Activated T-cell treated with anti-CD3 and anti-CD28 coated beads, Interleukin-2, amount 50 U/mL, for 72 hours (primary cell): ENCODE measurements at regions not wholly inside any gene's neighbourhood (a gene's known extent, or its start where the extent isn't known, plus 50 kb on each side); places are given as distances from the start of the nearest gene placed in this dataset.
"Not testable (repeated sequence)": the region's sequence is repeated elsewhere in the genome, so short reads cannot be mapped to it uniquely, and the experiment has no call there.

Experiments used
- ATAC-seq, 2 donors: fragments of 150-1000 bp; cut with Tn5 transposase; replicated peaks in 1 of 2; 2 replicates each; pipeline ENCODE4 v1.10.0; 2021; ENCODE audit warnings: moderate library complexity in 2 of 2, mild to moderate bottlenecking in 1 of 2
- DNase-seq, 2 donors: peaks; one replicate each; pipeline ENCODE4 v3.0.0; 2021 to 2022; ENCODE audit warnings: mixed read lengths in 1 of 2
- H3K27ac Mint-ChIP-seq: one replicate; pipeline ENCODE4 v1.8.0; 2022; ENCODE audit warnings: mild to moderate bottlenecking, moderate library complexity, mixed read lengths
- H3K27me3 Mint-ChIP-seq: one replicate; pipeline ENCODE4 v1.8.0; 2022; ENCODE audit warnings: low read depth, mixed read lengths
- H3K36me3 Mint-ChIP-seq, 2 donors: one replicate each; pipeline ENCODE4 v1.8.0; 2022; ENCODE audit warnings: mixed read lengths in 2 of 2, mild to moderate bottlenecking in 1 of 2; ENCODE audit not compliant: insufficient read depth in 2 of 2
- H3K4me1 Mint-ChIP-seq: one replicate; pipeline ENCODE4 v1.8.0; 2022; ENCODE audit warnings: low read depth, mixed read lengths
- H3K4me3 Mint-ChIP-seq, 2 donors: one replicate each; pipeline ENCODE4 v1.8.0; 2022; ENCODE audit warnings: mild to moderate bottlenecking in 2 of 2, mixed read lengths in 2 of 2, moderate library complexity in 2 of 2
- H3K9me3 Mint-ChIP-seq, 2 donors: one replicate each; pipeline ENCODE4 v1.8.0; 2022; ENCODE audit warnings: mixed read lengths in 2 of 2

DNA sequence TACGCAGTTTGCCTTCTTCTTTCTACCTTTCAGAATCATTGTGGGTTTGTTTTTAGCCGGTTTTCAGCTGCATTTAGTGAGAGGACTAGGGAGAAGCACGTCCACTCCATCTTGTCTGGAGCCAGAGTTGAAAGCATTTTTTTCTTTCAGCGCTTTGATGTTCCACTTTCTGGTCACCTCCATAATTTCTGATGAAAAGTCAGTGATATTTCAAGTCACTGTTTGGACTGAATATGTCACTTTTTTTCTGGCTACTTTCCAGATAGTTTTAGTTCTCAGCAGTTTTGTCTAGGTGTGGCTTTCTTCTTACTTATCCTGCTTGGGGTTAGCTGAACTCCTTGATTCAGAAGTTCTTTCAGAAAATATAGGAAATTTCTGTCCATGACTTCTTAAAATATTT lies 123.9 kb upstream of the IER5L start:
- DNase-seq (no peak), ATAC-seq (no peak)
- peaks cover 6% of the 10 kb centered on the region for H3K27me3 Mint-ChIP-seq
- H3K9me3 Mint-ChIP-seq: peaks cover 2 to 4% of the 10 kb centered on the region in 2 donors
- no peak overlapping the region for H3K4me3 Mint-ChIP-seq
- no peak overlapping the region for H3K27ac Mint-ChIP-seq
- H3K4me1 Mint-ChIP-seq: peaks cover 2% of the 10 kb centered on the region
- H3K36me3 Mint-ChIP-seq: peaks cover 0 to 3% of the 10 kb centered on the region in 2 donors

DNA sequence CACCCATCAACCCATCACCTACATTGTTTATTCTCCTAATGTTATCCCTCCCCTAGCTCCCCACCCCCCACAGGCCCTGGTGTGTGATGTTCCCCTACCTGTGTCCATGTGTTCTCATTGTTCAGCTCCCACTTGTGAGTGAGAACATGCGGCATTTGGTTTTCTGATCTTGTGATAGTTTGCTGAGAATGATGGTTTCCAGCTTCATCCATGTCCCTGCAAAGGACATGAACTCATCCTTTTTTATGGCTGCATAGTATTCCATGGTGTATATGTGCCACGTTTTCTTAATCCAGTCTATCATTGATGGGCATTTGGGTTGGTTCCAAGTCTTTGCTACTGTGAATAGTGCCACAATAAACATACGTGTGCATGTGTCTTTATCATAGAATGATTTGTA lies 118.1 kb upstream of the IER5L start:
- not testable (repeated sequence) for H3K27ac Mint-ChIP-seq, H3K9me3 Mint-ChIP-seq, ATAC-seq, H3K27me3 Mint-ChIP-seq, H3K4me3 Mint-ChIP-seq, H3K36me3 Mint-ChIP-seq, DNase-seq, H3K4me1 Mint-ChIP-seq

DNA sequence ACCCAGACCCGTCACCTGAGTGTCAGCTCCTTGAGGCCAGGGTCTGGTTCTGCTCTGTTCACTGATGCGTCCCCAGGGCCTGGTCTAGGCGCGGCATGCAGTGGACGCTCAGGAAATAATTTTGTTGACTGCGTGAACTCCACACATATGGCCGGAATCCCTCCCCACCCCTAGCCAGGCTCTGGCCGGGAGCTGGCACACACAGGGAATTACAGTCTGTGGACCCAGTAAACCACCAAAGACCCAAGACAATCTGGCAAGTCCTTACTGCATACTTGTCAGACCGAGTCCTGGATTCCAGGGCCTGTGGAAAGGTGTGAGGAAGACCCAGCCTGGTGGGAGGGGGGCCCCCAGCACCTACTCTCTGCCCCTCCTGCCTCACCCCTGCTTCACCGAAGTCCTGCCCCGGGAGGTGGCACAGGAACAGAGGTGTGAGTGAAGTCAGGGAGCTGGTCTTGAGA lies 113.0 kb upstream of the IER5L start:
- no peaks in the 10 kb centered on the region for H3K27me3 Mint-ChIP-seq
- no peaks in the 10 kb centered on the region for H3K9me3 Mint-ChIP-seq
- DNase-seq: no peak
- no peak overlapping the region for H3K27ac Mint-ChIP-seq
- no peaks in the 10 kb centered on the region for H3K36me3 Mint-ChIP-seq
- no peak overlapping the region for H3K4me3 Mint-ChIP-seq
- no peak for ATAC-seq
- no peaks in the 10 kb centered on the region for H3K4me1 Mint-ChIP-seq

DNA sequence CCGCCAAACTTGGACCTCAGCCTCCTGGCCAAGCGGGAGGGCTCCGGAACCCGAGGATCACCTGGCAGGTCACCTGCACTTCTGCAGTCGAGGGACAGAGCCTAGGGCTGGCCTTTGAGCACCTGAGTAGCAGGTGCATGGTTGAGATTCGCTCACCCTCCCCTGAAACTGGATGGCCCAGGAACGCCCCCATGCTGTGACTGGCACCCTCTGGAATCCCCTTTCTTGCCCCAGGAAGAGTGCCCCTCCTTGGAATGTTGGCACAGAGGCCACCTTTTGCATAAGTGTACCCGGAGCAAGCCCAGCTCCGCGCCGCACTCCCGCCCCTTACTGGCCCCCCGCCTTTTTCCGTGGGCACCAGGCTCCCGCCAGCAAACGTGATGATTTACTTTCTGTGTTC lies 112.5 kb upstream of the IER5L start:
- H3K4me1 Mint-ChIP-seq: no peaks in the 10 kb centered on the region
- no peak for ATAC-seq
- no peak overlapping the region for H3K4me3 Mint-ChIP-seq
- H3K9me3 Mint-ChIP-seq: no peaks in the 10 kb centered on the region
- no peaks in the 10 kb centered on the region for H3K27me3 Mint-ChIP-seq
- H3K36me3 Mint-ChIP-seq: no peaks in the 10 kb centered on the region
- no peak overlapping the region for H3K27ac Mint-ChIP-seq
- DNase-seq: no peak

DNA sequence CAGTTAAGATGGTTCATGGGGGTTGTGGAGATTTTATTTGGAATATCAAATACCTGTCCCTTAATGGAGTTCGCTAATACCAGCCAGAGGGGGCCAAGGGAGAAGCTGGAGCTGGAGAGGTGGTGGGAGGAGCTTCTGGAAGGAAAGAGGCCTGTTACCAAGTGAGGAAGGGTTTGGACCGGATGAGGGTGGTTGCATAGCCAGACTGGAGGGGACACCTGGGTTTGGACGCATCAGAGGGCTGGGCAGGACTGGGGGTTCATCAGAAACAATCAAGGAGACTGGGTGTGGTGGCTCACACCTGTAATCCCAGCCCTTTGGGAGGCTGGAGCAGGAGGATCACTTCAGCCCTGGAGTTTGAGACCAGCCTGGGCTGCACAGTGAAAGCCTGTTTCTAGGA lies 111.8 kb upstream of the IER5L start:
- ATAC-seq (no peak), DNase-seq (no peak)
- no peaks in the 10 kb centered on the region for H3K36me3 Mint-ChIP-seq
- H3K27ac Mint-ChIP-seq: no peak overlapping the region
- no peaks in the 10 kb centered on the region for H3K9me3 Mint-ChIP-seq
- H3K4me3 Mint-ChIP-seq: no peak overlapping the region
- H3K4me1 Mint-ChIP-seq: no peaks in the 10 kb centered on the region
- no peaks in the 10 kb centered on the region for H3K27me3 Mint-ChIP-seq

DNA sequence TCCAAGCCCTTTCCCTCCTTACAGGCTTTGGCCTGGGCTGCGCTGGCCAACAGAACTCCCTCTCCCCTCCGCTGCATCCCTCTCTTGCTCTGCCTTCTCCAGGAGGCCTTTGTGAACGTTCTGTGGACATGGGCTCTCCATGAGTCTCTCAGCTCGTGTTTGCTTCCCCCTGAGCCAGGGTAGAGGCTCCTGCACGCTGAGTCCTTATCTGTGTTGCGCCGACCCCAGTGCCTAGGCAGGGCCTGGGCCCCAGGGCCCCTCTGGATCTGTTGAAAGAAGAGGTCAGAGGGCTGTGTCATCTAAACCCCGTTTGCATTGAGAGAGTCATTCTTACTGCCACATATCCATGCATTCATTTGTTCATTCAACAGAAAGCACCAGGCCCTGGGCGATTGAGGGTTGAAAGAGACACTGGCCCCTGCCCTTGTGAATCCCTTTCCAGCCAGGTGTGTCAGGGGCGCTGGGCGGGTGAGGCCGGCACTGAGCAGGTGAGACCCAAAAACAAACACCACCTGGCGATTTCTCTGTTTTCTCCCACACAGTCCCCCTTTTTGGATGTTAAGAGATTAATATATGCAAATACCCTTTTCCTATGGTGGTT lies 111.2 kb upstream of the IER5L start:
- ATAC-seq (no peak), DNase-seq (no peak)
- Mint-ChIP-seq H3K9me3 (no peaks in the 10 kb centered on the region), H3K27me3 (no peaks in the 10 kb centered on the region), H3K36me3 (no peaks in the 10 kb centered on the region), H3K4me3 (no peak overlapping the region), H3K27ac (no peak overlapping the region), H3K4me1 (no peaks in the 10 kb centered on the region)

DNA sequence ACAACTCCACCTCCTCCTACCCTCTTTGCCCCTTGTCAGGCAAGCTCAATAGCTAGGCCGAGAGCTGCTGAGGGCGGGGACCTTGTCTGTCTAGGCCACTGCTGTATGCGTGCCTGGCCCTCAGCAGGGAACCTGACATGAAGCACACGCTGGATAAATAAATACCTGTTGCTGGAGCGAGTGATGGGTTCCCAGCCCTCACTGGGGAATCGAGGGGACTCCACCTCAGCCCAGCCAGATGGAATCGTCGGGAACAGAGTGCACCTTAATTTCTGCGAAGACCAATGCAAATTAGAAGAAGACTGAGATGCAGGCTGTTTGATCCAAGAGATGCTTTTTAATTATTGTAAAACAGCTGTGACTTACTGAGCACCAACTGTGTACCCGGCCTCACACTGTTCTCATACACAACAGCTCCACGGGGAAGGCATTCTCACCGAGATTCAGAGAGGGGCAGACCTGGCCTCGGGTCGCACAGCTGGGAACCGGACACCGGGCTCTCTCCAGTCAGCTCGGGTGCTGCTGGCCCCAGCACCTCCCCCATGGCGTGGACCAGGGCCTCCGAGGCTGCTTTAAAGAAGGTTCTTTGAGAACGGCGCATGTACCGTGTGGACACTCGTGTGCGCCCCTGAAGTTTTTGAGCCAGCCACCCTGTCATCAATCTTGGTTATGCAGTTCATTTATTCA lies 109.7 kb upstream of the IER5L start:
- no peaks in the 10 kb centered on the region for H3K36me3 Mint-ChIP-seq

DNA sequence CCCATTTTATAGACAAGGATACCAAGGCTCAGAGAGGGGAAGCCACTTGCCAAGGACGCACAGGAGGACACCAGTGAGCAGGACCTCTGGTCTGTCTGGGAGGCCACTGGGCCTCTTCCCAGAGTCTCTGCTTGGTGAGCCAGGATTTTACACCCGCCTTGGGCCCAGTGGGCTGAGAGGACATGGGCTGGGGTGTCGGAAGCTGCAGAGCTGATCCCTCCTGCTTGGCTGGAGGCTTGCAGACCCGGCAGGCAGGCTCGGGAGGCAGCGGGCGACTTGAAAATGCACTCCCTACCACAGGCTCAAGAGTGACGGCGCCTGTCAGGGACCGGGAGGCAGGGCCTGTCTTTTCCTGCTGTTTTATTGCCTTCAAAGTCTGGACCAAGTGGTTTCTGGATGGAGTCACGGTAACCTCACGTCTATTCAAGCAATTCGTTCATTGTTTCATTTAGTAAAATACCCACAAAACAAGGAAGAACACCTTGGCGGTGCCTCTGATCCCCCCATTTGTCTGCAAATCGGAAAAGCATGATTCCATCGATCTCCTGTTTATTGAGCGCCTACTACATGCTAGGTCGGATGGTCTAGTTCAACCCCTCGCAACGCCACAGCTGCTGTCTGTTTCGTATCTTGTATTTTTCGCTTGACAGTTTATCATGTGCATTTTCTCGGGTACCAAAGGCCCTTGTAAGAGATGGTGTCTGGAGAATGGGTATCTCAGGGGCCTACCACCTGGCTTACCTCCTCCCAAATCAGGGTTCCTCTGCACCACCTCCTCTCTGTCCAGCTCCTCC lies 108.1 kb upstream of the IER5L start:
- ATAC-seq: no peak
- H3K4me1 Mint-ChIP-seq: no peaks in the 10 kb centered on the region
- H3K27ac Mint-ChIP-seq: no peak overlapping the region
- DNase-seq: no peak
- no peaks in the 10 kb centered on the region for H3K9me3 Mint-ChIP-seq
- H3K36me3 Mint-ChIP-seq: no peaks in the 10 kb centered on the region
- H3K27me3 Mint-ChIP-seq: no peaks in the 10 kb centered on the region
- H3K4me3 Mint-ChIP-seq: no peak overlapping the region

More for the DNA sequence above, 109.7 kb upstream of the IER5L start:
- Mint-ChIP-seq H3K4me1 (no peaks in the 10 kb centered on the region), H3K4me3 (no peak overlapping the region), H3K27me3 (no peaks in the 10 kb centered on the region), H3K27ac (no peak overlapping the region), H3K9me3 (no peaks in the 10 kb centered on the region)
- DNase-seq (no peak), ATAC-seq (no peak)

DNA sequence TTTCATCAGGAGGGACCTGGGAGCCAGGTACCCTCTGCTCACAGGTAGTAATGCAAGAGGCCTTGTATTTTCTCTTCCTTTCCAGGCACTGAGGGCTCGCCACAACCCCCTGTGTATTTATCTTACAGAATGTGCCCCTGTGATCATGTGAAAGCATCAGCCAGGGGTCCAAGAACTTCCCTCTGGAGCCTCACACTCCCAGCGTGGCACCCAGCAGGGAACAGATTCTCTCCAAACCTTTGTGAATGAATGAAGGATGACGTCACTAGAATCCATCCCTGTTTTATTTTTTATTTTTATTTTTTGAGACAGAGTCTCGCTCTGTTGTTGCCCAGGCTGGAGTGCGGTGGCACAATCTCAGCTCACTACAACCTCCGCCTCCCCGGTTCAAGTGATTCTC lies 107.3 kb upstream of the IER5L start:
- H3K4me1 Mint-ChIP-seq: no peaks in the 10 kb centered on the region
- ATAC-seq (no peak), DNase-seq (no peak)
- no peaks in the 10 kb centered on the region for H3K9me3 Mint-ChIP-seq
- no peak overlapping the region for H3K27ac Mint-ChIP-seq
- no peaks in the 10 kb centered on the region for H3K27me3 Mint-ChIP-seq
- no peak overlapping the region for H3K4me3 Mint-ChIP-seq
- no peaks in the 10 kb centered on the region for H3K36me3 Mint-ChIP-seq

DNA sequence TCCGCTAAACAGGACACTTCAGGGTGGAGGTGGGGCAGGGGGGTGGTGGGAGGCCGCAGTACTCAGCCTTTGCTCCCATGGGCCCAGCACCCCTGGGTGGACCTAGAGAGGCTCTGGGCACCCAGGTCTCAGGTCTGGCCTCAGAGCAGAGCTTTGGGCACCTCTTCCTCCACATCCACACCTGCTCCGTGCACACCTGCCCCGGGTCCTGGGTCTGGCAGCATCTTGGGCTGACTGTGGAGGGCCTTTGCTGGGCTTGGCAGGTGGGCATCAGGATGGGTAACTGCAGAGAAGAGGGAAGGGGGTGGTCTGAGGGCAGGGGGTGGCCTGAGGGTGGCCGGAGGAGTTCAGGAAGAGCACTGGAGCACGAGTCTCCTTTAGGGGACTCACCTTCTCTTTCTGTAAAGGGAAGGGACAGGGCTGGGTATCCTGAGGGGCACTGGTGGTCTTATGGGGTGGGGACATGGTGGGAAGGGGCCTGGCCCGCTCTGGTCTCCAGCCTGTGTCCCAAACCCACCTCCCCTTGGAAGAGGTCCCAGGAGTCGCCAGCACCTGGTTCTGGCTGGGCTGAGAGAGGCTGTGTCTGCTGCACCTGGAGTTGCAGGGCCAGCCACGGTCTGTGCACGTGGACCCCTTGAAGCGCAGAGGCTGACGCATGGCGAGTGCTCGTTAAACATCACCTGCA lies 106.7 kb upstream of the IER5L start:
- Mint-ChIP-seq H3K4me3 (no peak overlapping the region), H3K27me3 (no peaks in the 10 kb centered on the region), H3K27ac (no peak overlapping the region), H3K9me3 (no peaks in the 10 kb centered on the region), H3K4me1 (no peaks in the 10 kb centered on the region), H3K36me3 (no peaks in the 10 kb centered on the region)
- DNase-seq (no peak), ATAC-seq (no peak)

DNA sequence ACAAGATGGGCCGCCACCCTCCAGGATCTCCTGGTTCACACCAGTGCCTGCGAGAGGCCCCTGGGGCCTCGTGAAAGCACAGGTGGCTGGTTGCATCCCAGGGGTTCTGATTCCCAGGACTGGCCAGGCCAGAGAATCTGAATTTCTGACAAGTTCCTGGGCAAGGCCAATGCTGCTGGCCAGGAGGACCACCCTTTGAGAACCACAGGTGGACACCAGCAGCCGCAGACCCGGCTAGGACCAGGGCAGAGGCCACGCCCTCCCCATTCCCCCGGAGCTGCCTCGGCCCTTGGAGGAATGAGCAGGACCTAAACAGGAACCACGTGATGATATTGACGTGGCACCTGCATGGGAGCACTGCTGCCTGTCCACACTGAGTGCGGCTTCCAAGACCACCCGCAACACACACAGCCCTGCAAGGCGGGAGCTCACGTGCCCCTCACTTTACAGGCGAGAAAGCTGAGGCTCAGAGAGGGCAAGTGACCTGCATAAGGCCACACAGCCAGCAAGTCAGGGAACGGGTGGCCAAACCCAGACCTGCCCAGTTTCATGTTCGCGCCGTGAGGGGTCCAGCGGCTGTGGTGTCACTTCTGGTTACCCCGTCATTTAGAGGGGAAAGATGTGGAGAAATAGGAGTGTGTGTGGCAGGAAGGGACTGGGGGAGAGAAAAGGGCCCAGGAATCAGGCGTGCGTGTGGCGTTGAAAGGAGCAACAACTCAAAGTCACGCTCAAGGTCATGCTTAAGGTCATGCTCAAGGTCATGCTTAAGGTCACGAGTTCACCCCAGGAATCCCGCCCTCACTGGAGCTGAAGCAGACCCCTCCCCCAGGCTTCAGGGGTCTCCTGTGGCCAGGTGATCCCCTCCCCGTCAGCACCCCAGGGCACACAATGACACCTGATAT lies 105.9 kb upstream of the IER5L start:
- H3K4me3 Mint-ChIP-seq: no peak overlapping the region
- ATAC-seq (no peak), DNase-seq (no peak)

DNA sequence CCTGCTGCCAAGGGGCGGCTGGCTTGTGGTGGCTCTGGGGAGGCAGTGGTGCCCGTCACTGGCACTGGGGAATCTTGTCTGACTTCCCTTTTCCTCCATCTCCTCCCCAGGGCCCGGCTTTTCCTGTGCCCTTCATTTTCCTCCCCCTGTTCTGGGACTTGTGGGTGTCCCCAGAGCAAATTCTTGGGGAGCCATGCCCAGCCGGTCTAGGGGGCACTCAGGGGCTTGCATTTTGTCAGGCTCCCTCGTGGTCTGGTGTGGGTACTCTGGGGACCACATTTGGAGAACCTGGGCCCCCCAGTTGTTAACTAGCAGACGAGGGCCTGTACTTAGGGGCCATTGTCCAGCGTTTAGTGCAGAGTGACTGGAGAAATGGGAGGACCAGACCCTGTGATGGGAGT lies 105.2 kb upstream of the IER5L start:
- Mint-ChIP-seq H3K36me3 (no peaks in the 10 kb centered on the region), H3K27me3 (no peaks in the 10 kb centered on the region), H3K9me3 (no peaks in the 10 kb centered on the region), H3K4me1 (no peaks in the 10 kb centered on the region), H3K4me3 (no peak overlapping the region), H3K27ac (no peak overlapping the region)
- ATAC-seq: no peak
- no peak for DNase-seq

More for the DNA sequence above, 105.9 kb upstream of the IER5L start:
- no peak overlapping the region for H3K27ac Mint-ChIP-seq
- H3K36me3 Mint-ChIP-seq: no peaks in the 10 kb centered on the region
- H3K9me3 Mint-ChIP-seq: no peaks in the 10 kb centered on the region
- no peaks in the 10 kb centered on the region for H3K27me3 Mint-ChIP-seq
- no peaks in the 10 kb centered on the region for H3K4me1 Mint-ChIP-seq
